Neural progenitor cell (in vitro differentiated cells): ENCODE measurements at regions not wholly inside any gene's neighbourhood (a gene's known extent, or its start where the extent isn't known, plus 50 kb on each side); places are given as distances from the start of the nearest gene placed in this dataset.

ENCODE experiments used
- CTCF ChIP-seq: fragments of 200-600 bp; sonication (generic); IDR thresholded peaks from 2 replicates; pipeline ENCODE4 v1.5.1; 2017; ENCODE audit warnings: antibody characterized with exemption, mild to moderate bottlenecking
- EZH2 ChIP-seq: fragments of 200-600 bp; sonication (generic); IDR thresholded peaks from 2 replicates; pipeline ENCODE4 v1.6.1; 2017; ENCODE audit warnings: antibody characterized with exemption, mild to moderate bottlenecking, moderate library complexity
- EZH2phosphoT487 ChIP-seq: fragments of 200-600 bp; sonication (generic); IDR thresholded peaks from 2 replicates; pipeline ENCODE4 v1.6.1; 2017; ENCODE audit warnings: antibody characterized with exemption

GRCh38 chrX:5122181-5122678 lies 1106.4 kb downstream of the NLGN4X start:
- TF ChIP-seq CTCF (no peak), EZH2 (no peak), EZH2phosphoT487 (no peak)
